ENCODE measurements at regions not wholly inside any gene's neighbourhood (a gene's known extent, or its start where the extent isn't known, plus 50 kb on each side); places are given as distances from the start of the nearest gene placed in this dataset.

DNA sequence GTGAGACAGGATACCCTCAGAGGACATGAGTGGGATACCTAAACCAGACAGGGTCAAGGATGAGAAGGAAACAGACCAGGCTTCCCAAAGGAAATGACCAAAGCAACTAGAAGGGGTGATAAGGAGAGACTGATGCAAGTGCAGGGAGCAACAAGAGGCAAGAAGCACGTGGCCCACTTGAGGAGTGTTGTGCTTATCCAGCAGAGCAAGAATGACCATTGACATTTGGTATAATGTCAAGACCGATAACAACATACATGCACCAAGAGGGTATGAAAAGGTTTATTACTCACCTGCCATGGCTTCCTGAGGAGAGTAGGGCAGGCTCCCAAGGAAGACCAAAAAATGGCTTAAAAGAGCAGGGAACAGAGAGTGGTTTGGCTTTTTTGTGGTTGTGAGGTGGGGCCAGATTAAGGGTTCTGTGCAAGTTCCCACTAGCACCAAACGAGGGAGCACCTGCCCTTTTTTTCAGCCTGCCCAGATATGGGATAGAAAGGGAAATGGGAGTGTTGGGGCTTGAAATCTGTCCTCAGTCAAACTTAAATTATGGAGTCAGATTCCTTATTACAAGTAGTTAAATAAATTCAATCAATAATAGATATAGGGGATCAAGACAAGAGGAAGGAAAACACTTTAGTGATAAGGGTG lies 513.6 kb downstream of the RASEF start:
- no peak for DNase-seq (ENCODE audit: low spot score)

DNA sequence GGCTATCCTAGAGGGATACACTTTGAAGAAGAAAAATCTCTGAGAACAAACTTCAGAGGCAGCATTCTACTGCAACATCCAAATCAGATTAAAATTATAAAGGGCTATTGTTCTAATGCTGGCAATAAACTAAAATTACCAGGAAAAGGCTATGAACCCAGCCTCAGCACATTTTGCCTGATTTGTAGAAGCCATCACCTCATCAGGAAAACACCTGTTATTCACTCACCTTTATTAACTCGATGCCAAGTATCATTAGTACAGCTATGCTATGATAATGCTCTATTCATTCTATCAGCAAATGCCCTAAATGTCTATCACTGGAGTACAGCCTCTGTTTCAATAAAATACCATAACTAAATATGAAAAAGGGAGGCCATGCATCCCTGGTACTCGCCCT lies 510.2 kb downstream of the RASEF start:
- no peak for DNase-seq (ENCODE audit: low spot score)

DNA sequence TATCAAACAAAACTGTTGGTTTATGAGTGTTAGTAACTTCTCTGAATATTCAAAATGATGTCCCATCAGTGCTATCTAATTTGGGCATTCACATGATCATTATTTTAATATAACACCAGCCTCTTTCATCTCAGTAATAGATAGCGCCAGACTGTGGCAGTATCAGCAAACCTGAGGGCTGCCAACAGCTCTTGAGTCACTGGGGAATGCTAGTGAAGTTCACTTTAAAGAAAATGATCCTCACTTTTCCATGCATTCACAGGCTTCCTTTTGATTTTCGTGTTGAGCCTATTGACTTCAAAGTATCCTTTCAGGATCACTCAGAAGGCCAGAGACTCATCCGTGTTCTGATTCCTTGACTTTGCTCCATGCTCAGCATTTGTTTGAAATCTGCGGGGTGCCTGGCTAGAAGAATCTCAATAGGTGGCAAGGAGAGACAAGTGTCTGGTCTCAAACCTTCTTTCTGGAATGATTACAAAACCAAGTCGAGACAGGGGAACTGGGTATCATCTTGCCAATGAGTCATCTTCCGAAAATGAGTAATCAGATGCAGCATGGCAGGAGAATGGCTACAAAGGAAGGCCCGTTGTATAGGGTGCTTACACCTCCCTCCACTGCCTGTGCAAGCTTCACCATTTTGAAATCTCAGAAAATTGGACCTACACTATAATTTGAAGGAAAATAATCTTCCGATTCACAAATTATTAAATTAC lies 509.1 kb downstream of the RASEF start:
- DNase-seq (ENCODE audit: low spot score) = no peak

DNA sequence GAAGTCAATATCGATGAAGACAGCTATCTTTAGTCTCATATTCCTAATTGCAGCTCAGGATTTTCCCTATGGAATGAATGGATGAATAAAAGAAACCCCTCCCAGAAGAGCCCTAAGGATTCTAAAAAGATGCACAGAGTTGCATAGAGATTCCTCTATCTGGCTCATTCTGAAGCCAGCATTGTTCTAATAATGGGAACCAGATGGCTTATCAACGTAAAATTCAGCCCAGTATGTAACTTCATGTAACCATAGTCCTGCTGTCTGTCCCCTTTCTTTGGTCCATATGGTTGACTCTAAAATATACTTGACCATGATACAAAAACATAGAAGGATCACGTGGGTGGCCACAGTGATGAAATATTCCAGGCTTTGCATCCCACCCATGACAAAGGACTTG lies 508.6 kb downstream of the RASEF start:
- DNase-seq (ENCODE audit: low spot score) = no peak

DNA sequence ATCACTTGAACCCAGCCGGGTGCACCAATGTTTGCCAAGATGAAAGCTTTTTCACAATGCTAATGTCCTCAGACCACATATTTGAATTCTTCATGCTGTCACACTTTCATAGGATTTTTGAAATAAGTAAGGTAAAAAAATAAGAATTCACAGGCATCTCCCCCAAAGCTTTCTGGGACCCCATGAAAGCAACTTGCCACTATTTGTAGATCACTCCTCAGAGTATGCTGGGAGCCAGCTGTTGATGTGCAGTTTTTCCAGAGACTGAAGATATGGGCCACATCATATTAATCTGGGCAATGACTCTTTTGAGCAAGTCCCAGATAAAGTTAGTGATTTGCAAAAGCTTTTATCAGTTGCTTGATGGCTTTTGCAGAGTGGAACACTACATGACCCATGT lies 507.9 kb downstream of the RASEF start:
- no peak for DNase-seq (ENCODE audit: low spot score)

DNA sequence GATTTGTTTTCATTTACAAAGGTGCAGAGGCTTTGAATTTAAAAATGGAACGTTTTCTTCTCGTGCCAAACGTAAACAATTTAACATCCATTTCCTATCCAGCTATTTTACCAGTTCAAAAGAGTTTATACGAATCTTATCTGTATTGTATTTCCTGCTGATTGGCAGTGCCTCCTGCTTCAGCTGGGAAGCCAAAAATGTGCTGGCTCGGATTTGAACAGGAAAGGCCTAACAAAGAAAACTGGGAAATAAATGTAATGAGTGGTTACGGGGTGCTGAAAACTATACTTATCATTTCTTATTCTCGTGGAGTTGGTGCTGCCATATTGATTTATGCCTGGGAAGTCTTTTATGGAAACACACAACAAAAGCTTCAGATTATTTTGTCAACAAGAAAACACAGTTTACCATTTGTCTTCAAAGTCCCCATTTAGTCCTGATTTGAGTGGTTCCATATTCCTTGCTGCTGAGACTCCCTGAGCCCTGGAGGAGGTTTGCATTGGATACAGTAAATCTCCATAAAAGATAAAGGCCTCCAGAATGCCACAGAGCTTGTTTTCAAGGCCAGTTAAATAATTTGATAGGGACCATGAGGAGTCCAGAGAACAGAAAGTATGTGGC lies 507.4 kb downstream of the RASEF start:
- DNase-seq (ENCODE audit: low spot score) = no peak

DNA sequence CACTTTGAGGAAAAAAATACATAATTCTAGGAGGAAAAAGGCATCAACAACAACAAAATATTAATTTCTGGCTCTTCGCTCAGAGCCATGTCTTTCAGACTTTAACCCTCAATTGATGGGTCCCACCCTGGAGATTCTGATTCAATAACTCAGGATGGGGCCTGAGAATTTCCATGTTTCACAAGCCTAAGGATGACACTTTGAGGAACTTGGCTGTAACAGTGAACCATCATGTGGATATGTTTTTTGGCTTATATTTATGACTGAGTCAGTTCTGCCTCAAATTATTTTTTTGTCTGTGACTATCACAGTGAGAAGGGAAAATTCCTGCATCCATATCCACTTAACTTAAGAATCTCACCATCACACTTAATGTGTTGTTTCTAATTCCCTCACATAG lies 504.6 kb downstream of the RASEF start:
- no peak for DNase-seq (ENCODE audit: low spot score)

DNA sequence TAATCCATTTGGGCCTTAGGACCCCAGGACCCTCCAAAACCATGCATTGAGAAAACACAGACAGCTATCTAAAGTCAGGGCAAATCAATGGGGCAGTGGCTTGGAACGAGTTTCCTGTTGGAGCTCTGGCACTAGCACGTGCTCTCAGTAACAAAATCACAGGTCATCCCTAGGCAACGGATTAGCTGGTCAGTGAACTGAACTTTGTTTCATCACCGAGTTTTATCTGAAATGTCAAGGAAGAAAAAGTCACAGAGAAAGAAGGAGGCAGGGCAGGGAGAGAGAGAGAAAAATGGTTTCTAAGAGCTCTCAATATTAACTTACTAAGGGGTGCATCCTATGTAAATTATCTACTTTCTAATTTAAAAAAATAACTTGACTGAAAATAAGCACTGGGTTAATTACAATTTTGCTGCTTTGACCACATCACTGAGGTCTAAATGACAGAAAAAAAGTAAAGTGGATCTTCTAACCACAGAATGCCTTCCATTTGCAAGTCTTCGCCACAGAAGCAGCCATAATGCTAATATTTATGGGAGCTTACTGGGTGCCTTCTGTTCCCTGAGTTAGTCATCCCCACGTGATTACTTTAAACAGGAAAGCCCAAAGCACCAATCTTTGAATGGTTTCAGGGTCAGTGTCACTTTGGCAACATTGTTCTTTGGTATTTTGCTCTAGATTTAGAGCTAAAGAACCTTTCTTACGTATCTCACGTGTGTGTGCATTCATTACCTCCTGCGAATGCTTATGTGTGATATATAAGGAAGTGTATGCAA lies 503.9 kb downstream of the RASEF start:
- no peak for DNase-seq (ENCODE audit: low spot score)

DNA sequence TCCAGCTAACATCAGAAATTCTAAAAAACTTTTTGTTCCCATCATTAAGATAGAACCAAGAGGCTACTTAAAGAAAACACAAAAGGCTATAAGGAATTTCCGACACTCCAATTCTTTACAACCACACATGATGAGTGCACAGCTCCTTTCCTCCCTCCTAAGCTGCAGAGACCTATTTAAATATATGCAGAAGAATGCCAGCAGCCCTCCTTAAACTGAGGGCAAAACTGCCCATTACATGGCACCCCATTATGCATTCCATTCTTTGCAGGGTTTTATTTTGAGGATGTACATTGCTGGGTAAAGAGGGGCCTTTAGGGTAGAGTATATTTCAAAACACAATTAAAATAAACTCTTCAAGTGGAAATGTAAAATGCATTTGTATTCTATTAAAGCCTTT lies 502.9 kb downstream of the RASEF start:
- no peak for DNase-seq (ENCODE audit: low spot score)

DNA sequence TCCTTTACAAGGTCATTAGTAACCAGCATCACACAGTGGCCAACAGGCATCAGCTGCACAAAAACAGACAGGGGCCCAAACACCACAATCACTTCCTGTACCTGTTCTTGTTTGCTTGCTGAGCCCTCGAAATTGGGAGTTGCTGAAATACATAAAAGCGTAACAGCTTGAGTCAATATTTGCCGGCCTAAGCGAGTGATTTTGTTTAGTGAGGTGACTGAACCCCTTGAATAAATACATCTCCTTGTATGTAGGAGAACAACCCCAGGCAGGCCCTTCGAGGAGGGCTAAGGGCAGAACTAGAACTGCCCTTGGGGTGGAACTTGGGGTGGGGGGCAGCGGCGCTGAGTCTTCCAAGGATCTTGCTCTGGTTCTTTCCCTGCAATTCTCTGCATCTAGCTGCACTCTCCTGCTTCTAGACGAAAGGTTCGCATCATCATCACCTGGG lies 502.5 kb downstream of the RASEF start:
- DNase-seq (ENCODE audit: low spot score) = no peak

DNA sequence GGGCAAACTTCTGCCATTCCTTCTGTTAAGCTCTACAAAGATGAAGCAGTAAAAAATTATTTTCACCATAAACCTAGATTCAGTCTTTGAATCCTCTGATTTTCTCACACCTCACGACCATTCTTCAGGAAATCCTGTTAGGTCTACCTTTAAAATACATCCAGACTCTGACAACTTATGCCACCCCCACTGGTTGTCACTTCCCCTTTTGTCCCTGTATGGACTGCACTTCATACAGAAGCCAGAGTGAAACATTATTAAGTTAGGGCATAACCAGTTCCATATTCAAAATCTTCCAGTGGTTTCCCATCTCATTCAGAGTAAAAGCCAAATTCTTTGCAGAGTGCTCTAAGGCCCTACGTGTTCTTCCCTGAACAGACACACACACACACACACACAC lies 499.8 kb downstream of the RASEF start:
- no peak for DNase-seq (ENCODE audit: low spot score)

DNA sequence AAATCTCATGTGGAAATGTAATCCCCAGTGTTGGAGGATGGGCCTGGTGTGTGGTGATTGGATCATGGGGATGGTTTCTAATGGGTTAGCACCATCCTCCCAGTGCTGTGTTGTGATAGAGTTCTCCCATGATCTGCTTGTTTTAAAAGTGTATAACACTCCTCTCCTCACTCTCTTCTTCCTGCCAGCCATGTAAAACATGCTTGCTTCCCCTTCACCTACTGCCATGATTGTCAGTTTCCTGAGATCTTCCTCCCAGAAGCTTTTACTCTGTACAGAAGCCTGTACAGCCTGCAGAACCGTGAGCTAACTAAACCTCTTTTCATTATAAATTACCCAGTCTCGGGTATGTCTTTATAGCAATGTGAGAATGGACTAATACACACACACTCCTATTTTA lies 499.1 kb downstream of the RASEF start:
- no peak for DNase-seq (ENCODE audit: low spot score)

DNA sequence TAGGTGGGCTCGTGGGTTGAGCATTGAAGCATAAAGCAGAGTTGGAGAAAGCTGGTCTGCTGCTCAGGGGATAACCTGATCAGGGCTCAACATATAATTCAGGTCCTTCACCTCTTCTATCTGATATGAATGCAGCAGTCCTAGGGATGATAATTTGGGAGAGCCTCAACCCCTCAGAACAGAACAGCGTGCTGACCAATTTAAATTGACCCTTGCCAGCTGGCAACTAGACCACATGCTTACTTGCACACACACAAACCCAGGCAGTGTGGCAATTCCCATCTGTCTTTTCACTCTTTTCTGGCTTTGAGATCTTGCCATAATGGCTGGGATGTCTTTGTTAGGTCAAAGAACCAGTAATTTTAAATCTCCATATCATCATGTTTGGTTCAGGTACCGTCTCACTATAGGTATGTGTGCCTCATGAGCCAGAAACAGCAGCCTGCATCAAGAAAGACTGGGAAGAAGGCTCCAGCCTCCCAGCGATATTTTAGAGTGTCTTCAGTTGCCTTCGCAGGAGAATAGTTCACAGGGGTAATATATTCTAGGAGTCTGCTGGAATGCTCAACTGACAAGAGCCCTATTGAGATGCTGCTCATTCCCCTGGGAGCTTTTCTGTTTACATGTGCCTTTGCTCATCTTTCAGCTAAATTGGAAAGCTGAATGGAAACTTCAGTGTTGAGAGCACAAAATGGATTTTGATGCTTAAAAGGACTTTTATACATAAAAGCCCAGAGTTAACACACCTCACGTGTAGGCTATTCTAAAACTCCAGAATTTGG lies 497.6 kb downstream of the RASEF start:
- DNase-seq (ENCODE audit: low spot score) = no peak

DNA sequence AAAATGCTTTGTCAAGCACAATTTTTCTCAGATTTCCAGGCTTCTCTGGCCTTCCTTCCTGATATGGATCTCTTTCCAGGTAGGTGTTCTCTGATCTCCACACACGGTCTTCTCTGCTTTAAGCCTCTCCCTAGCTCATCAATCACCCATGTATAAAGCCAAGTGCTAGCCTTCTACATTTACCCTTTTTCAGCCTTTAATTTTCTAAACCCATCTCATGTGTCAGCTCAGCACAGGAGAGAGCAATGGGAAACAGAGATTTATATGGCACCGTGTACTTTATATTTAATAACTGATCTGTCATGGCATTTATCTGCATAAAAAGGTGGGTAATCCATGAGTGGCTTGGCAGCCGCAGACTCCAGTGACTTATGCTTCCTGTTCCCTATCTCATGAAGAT lies 495.0 kb downstream of the RASEF start:
- no peak for DNase-seq (ENCODE audit: low spot score)

DNA sequence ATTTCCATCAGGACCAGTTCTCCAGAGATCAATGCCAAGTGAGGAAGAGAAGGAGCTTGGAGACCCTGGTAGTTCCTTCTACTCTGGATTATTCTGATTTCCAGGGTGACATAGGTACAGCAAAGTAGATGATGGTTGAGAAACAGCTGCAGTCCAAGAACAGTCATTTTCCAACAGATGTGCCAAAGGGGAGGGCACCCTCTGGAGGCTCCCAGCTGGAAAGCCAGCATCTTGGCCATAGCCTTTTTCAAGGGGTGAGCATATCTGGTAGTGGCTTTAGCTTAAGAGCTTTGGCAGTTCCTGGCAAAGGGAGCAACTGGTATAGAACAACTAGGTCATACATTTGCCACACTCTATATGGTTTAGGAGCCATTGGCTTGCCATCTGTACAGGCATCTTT lies 492.7 kb downstream of the RASEF start:
- no peak for DNase-seq (ENCODE audit: low spot score)

DNA sequence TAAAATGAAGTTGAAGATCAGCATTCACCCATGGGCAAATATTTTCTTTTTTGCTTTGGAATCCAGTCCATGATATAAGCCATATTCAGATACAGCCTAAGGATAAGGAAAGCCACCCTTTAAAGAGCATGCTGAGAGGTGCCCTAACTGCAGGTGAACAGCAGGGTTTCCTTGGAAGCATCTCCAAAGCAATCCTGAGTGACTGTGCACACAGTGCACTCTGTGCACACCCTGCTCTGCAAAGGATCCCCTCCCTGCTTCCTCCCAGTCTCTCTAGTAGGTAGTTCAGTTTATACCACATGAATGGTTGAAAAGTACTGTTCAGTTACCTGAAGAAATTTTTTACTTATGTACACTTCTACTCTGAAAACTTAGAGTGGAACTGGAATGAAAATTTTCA lies 491.4 kb downstream of the RASEF start:
- DNase-seq (ENCODE audit: low spot score) = no peak

DNA sequence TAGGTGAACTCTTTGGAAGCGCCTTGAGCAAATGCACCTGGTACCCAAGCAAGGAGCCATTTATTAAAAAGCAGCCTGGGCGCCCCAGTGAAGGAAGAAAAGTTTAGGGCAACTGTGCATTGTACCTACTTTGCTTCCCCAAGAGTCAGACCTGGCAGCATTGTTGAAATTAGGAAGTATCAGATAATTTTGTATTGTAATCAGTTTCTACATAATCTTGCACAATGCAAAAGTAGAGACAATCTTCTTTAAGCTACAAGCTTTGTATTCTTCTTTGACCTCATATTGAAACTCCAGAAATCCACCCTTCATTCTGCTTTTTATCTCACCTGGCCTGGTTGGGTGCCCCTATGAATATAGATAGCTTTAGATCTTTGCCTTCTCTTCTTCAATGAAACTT lies 490.8 kb downstream of the RASEF start:
- no peak for DNase-seq (ENCODE audit: low spot score)

DNA sequence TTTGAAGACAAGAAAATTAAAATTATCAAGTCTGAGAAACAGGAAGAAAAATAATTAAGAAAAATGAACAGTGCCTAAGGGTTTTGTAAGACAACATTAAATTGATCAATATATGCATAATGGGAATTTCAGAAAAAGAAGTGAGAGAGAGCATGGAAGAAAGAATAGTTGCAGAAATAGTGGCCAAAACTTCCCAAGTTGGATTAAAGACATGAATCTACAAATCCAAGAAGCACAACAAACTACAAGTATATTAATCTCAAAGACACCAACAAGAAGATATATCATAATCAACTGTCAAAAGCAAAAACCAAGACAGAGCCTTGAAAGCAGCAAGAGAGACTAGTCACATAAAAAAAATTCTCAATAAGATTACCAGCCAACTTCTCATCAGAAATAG lies 488.0 kb downstream of the RASEF start:
- no peak for DNase-seq (ENCODE audit: low spot score)

DNA sequence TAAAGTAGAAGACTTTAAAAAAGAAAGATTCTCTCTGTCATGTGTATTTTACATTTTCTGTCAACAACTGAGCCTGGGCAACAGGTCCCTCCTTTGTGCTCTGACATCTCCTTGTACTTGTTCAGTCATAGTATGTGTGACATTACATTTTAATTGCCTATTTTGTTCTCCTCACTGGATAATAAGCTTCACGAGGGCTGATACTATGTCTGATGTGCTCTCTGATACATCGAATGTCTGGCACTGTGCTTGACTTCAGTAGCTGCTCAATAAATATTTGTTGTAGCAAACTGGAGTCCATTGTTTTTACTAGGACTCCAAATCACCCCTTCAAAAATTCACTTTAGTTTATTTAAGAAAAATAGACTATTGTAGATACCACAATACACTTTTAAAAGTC lies 482.0 kb downstream of the RASEF start:
- DNase-seq (ENCODE audit: low spot score) = no peak

DNA sequence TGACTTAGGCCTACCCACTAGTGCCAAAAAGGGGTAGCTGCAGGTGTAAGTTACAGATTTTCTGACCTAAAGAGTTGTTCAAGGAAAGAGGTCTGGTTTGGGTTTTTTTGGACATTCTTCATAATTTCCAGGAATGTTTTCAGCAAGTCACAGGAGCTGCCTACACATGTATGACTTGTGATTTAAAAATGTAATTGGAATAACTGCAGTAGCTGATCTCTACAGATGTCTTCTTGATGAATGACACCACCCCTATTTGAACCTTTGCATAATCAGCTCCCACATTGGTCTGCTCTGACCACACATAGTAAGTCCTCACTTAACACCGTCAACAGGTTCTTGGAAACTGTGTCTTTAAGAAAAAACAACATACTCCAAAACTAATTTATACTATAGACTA lies 481.4 kb downstream of the RASEF start:
- no peak for DNase-seq (ENCODE audit: low spot score)

DNA sequence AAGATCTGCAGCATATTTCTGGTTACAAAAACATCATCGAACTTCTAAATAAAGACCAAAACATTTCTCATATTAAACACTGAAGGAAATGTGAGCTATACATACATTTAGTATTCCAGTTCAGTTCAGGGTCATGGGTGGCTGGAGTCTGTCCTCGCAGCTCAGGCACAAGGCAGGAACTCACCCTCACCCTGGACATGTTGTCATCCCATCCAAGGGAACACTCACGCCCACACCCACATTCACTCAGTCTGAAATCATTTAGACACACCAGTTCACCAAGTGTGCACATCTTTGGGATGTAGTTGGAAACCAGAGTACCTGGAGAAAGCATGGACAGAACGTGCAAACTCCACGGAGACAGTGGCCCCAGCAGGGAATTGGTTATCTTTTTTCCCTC lies 481.0 kb downstream of the RASEF start:
- DNase-seq (ENCODE audit: low spot score) = no peak

DNA sequence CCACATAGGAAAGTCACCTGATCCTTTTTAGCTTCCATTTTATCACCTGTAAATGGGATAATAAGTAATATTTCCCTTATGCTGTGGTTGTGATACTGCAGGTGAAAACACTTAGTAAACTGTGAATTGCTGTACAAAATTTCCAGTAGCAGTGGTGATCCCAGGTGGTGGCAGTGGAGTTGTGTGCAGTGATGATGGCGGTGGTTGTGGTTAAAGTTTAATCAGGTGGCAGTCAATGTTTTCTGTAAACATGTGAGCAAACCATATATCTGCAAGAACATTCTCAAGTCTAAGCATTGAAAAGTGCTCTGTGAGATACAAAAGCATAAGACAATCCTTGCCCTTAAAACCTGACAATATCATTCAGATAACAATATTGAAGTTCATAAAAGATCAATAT lies 480.2 kb downstream of the RASEF start:
- DNase-seq (ENCODE audit: low spot score) = no peak

Data from iPS-NIHi11 (cell line).